ENCODE measurements at regions not wholly inside any gene's neighbourhood (a gene's known extent, or its start where the extent isn't known, plus 50 kb on each side); places are given as distances from the start of the nearest gene placed in this dataset.

DNA sequence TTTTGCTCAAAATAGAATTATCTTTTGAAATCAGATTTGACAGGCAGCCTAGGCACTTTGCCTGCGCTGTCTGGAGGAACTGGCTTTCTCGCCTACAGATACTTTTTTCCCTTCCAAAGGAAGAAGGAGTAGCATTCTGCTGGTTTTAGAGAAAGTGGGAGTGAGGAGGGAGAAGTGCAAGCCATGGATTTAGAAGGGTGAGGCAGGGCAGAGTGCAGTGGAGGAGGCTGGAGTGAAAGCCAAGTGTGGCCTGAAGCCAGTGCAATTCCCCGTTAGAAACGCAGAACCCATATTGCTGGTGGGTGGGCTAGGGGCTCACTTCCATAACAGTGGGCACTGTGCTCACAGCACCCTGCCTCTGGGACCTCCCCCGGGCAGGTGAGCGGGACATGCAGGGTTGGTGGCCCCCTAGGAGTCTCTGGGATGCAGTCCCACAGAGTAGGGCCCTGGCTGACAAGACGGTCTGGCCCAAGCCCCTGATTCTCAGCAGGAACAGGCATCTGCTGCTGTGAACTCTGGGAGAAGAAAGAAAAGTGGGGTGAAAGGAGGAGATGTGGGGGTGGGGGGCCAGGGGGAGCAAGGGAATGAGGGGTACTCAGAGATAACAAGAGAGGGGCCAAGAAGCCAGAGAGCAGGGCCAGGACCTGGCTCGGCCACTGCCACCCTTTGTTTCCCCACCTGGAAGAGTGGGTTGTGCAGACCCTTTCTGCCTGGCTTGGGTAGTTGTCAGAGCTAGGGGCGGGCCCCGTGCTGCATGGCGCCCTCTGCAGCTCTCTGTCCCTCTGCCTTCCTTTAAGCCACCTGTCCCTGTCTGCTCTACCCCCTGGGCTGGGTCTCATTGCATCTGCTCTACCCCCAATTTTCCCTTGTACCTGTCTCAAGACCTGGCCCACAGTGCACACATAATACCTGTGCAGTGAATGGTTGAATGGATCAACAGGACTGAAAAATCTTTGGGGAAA lies 273.5 kb upstream of the HS6ST1 start:
- no peak overlapping the region for H3K4me3 Mint-ChIP-seq (ENCODE audit: unreplicated experiment)
- no peak for TF ChIP-seq CTCF (IDR thresholded peaks at IDR 0.05; ENCODE audit: insufficient read depth in 1 of 2, low read depth in 1 of 2, low read length in 1 of 2, severe bottlenecking in 1 of 2, unreplicated experiment in 1 of 2)
- POLR2A ChIA-PET, result no interaction called here

DNA sequence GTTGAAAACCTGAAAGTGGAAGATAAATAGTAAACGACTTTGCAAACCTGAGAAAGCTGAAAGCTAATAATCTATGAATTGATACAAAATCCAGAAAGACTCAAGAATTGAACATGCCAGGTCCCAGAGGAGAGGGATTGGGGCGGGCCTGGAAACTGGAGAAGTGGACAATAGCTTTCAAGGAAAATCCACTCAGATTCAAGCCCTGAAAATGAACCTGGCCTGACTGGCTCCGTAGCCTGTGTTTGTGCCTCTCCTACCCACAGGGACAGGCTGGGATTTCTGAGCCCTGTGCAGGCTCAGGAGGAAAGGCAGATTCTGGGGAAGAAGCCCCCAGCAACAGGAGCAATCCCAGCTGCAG lies 274.8 kb upstream of the HS6ST1 start:
- CTCF ChIA-PET, result no interaction called here
- no peak overlapping the region for H3K27ac Mint-ChIP-seq (ENCODE audit: unreplicated experiment)
- BruUV-seq (replicated peaks), result no TSS peak
- TF ChIP-seq CTCF (IDR thresholded peaks at IDR 0.05; ENCODE audit: insufficient read depth in 1 of 2, low read depth in 1 of 2, low read length in 1 of 2, severe bottlenecking in 1 of 2, unreplicated experiment in 1 of 2), result no peak
- H3K4me3 Mint-ChIP-seq (ENCODE audit: unreplicated experiment), result no peak overlapping the region
- H3K9me3 Mint-ChIP-seq (ENCODE audit: unreplicated experiment), result no peaks in the 10 kb centered on the region
- intact Hi-C loops (cut with micrococcal nuclease; ENCODE audit: unreplicated experiment), result no loop called here
- Histone ChIP-seq H3K27me3 (replicated peaks; ENCODE audit: control insufficient read depth, insufficient read depth, low read length) (no peaks in the 10 kb centered on the region), H3K4me1 (peaks cover 11% of the 10 kb centered on the region; the same call in 1 of the 2 replicates), H3K9me3 (no peaks in the 10 kb centered on the region), H3K4me3 (ENCODE audit: low read depth, low read length) (no peak overlapping the region), H3K36me3 (ENCODE audit: control insufficient read depth, insufficient read depth, low read length) (no peaks in the 10 kb centered on the region)
- H3K36me3 Mint-ChIP-seq (ENCODE audit: insufficient read depth, unreplicated experiment), result no peaks in the 10 kb centered on the region
- no peak for DNase-seq
- H3K4me1 Mint-ChIP-seq (ENCODE audit: low read depth, unreplicated experiment), result no peaks in the 10 kb centered on the region
- POLR2A ChIA-PET, result no interaction called here
- H3K27me3 Mint-ChIP-seq (ENCODE audit: insufficient read depth, unreplicated experiment), result peaks cover 7% of the 10 kb centered on the region

More for the DNA sequence above, 273.5 kb upstream of the HS6ST1 start:
- Histone ChIP-seq H3K4me3 (ENCODE audit: low read depth, low read length) (no peak overlapping the region), H3K27me3 (replicated peaks; ENCODE audit: control insufficient read depth, insufficient read depth, low read length) (no peaks in the 10 kb centered on the region), H3K9me3 (no peaks in the 10 kb centered on the region), H3K4me1 (peaks cover 11% of the 10 kb centered on the region; the same call in 1 of the 2 replicates), H3K36me3 (ENCODE audit: control insufficient read depth, insufficient read depth, low read length) (no peaks in the 10 kb centered on the region)
- Mint-ChIP-seq H3K36me3 (ENCODE audit: insufficient read depth, unreplicated experiment) (no peaks in the 10 kb centered on the region), H3K27me3 (ENCODE audit: insufficient read depth, unreplicated experiment) (peaks cover 7% of the 10 kb centered on the region), H3K9me3 (ENCODE audit: unreplicated experiment) (no peaks in the 10 kb centered on the region), H3K27ac (ENCODE audit: unreplicated experiment) (no peak overlapping the region), H3K4me1 (ENCODE audit: low read depth, unreplicated experiment) (no peaks in the 10 kb centered on the region)
- CTCF ChIA-PET, result no interaction called here
- no peak for DNase-seq
- intact Hi-C loops (cut with micrococcal nuclease; ENCODE audit: unreplicated experiment), result no loop called here
- no TSS peak for BruUV-seq (replicated peaks)

- Histone ChIP-seq H3K4me1 (peaks cover 11% of the 10 kb centered on the region; the same call in 1 of the 2 replicates), H3K36me3 (ENCODE audit: control insufficient read depth, insufficient read depth, low read length) (no peaks in the 10 kb centered on the region), H3K9me3 (no peaks in the 10 kb centered on the region), H3K4me3 (ENCODE audit: low read depth, low read length) (no peak overlapping the region), H3K27me3 (replicated peaks; ENCODE audit: control insufficient read depth, insufficient read depth, low read length) (no peaks in the 10 kb centered on the region)
- no peaks in the 10 kb centered on the region for H3K36me3 Mint-ChIP-seq (ENCODE audit: insufficient read depth, unreplicated experiment)
- H3K4me3 Mint-ChIP-seq (ENCODE audit: unreplicated experiment), result no peak overlapping the region
- intact Hi-C loops (cut with micrococcal nuclease; ENCODE audit: unreplicated experiment), result no loop called here
- DNase-seq, result no peak
- H3K27me3 Mint-ChIP-seq (ENCODE audit: insufficient read depth, unreplicated experiment), result peaks cover 7% of the 10 kb centered on the region
- no peaks in the 10 kb centered on the region for H3K9me3 Mint-ChIP-seq (ENCODE audit: unreplicated experiment)
- no peak overlapping the region for H3K27ac Mint-ChIP-seq (ENCODE audit: unreplicated experiment)
- ChIA-PET POLR2A (no interaction called here), CTCF (no interaction called here)
- no peaks in the 10 kb centered on the region for H3K4me1 Mint-ChIP-seq (ENCODE audit: low read depth, unreplicated experiment)
- BruUV-seq (replicated peaks), result no TSS peak
- no peak for TF ChIP-seq CTCF (IDR thresholded peaks at IDR 0.05; ENCODE audit: insufficient read depth in 1 of 2, low read depth in 1 of 2, low read length in 1 of 2, severe bottlenecking in 1 of 2, unreplicated experiment in 1 of 2)
Measured at GRCh38 chr2:128593879-128594650, 275.4 kb upstream of the HS6ST1 start.

Measured in Caco-2 (cell line).